ENCODE measurements at regions not wholly inside any gene's neighbourhood (a gene's known extent, or its start where the extent isn't known, plus 50 kb on each side); places are given as distances from the start of the nearest gene placed in this dataset.

- TF ChIP-seq CTCF (conservative IDR thresholded peaks at IDR 0.05; ENCODE audit: low read depth in 2 of 2): no peak
- no peak for TF ChIP-seq EZH2 (IDR thresholded peaks at IDR 0.05; ENCODE audit: low read depth, unreplicated experiment)
- TF ChIP-seq POLR2AphosphoS5 (IDR thresholded peaks at IDR 0.05; ENCODE audit: low read depth): no peak
- TF ChIP-seq ETS1 (IDR thresholded peaks at IDR 0.05): no peak
- no peak for TF ChIP-seq REST (IDR thresholded peaks at IDR 0.05; ENCODE audit: unreplicated experiment)
- TF ChIP-seq CREB1 (CRISPR knock-in tag; IDR thresholded peaks at IDR 0.05; ENCODE audit: low read depth): no peak
- no peak for TF ChIP-seq JUNB (IDR thresholded peaks at IDR 0.05; ENCODE audit: unreplicated experiment)
- TF ChIP-seq EZH2phosphoT487 (IDR thresholded peaks at IDR 0.05; ENCODE audit: unreplicated experiment): no peak
- no peak for TF ChIP-seq NANOG (IDR thresholded peaks at IDR 0.05; ENCODE audit: borderline replicate concordance)
Observed at GRCh38 chr2:153179808-153180207, 298.8 kb downstream of the RPRM start.

Measured in GM23338 (cell line).